WTC11 (cell line): ENCODE measurements at regions not wholly inside any gene's neighbourhood (a gene's known extent, or its start where the extent isn't known, plus 50 kb on each side); places are given as distances from the start of the nearest gene placed in this dataset.

ENCODE experiments used
- ATAC-seq: fragments of 200-7000 bp; cut with Tn5 transposase; 2 replicates; pipeline ENCODE4 v1.10.0; 2021; ENCODE audit warnings: mild to moderate bottlenecking, moderate library complexity
- CTCF ChIA-PET: fragments of 300-600 bp; sonication (Branson Sonifier 250); formaldehyde crosslinking; loops from one replicate; lab custom pipeline; 2021; ENCODE audit warnings: antibody characterized with exemption; lab: Charles Lee
- POLR2A ChIA-PET: fragments of 350-600 bp; sonication (Branson Sonifier 250); formaldehyde crosslinking; loops from one replicate; lab custom pipeline; 2021; ENCODE audit warnings: antibody characterized with exemption; lab: Charles Lee
- DNase-seq: peaks from one replicate; pipeline ENCODE4 v3.0.0; 2021; ENCODE audit warnings: low spot score
- H3K27ac Mint-ChIP-seq: 2 replicates; pipeline ENCODE4 v1.8.0; 2021; ENCODE audit warnings: mixed read lengths
- H3K27me3 Mint-ChIP-seq: 2 replicates; pipeline ENCODE4 v1.8.0; 2021; ENCODE audit warnings: low read depth, mild to moderate bottlenecking, moderate library complexity, mixed read lengths
- H3K36me3 Mint-ChIP-seq: 2 replicates; pipeline ENCODE4 v1.8.0; 2021; ENCODE audit warnings: mixed read lengths
- H3K4me1 Mint-ChIP-seq: 2 replicates; pipeline ENCODE4 v1.8.0; 2022; ENCODE audit warnings: mixed read lengths
- H3K4me3 Mint-ChIP-seq: 2 replicates; pipeline ENCODE4 v1.8.0; 2021; ENCODE audit warnings: mild to moderate bottlenecking, moderate library complexity, mixed read lengths
- H3K9me3 Mint-ChIP-seq: 2 replicates; pipeline ENCODE4 v1.8.0; 2021; ENCODE audit warnings: mixed read lengths
- CREB1 ChIP-seq: sonication (generic); formaldehyde crosslinking; IDR thresholded peaks from 2 replicates; pipeline ENCODE4 v1.8.0; 2023; ENCODE audit warnings: mild to moderate bottlenecking, missing genetic modification reagents
- ELF4 ChIP-seq: sonication (generic); formaldehyde crosslinking; IDR thresholded peaks from 2 replicates; pipeline ENCODE4 v1.8.1; 2022; ENCODE audit warnings: low read depth, mild to moderate bottlenecking, moderate library complexity, missing genetic modification reagents
- ETV6 ChIP-seq: sonication (generic); formaldehyde crosslinking; IDR thresholded peaks from 2 replicates; pipeline ENCODE4 v1.8.1; 2022; ENCODE audit warnings: mild to moderate bottlenecking, missing genetic modification reagents
- FOXJ3 ChIP-seq: sonication (generic); formaldehyde crosslinking; IDR thresholded peaks from 2 replicates; pipeline ENCODE4 v1.9.0; 2021; ENCODE audit warnings: missing genetic modification reagents, mild to moderate bottlenecking, borderline replicate concordance
- GRHL2 ChIP-seq: fragments of 250-450 bp; sonication (Bioruptor Pico); IDR thresholded peaks from 2 replicates; pipeline ENCODE4 v1.8.0; 2022; ENCODE audit warnings: mild to moderate bottlenecking, moderate library complexity; ENCODE audit not compliant: insufficient replicate concordance, severe bottlenecking
- JAZF1 ChIP-seq: fragments of 250-450 bp; sonication (Bioruptor Pico); IDR thresholded peaks from 2 replicates; pipeline ENCODE4 v1.9.0; 2021; ENCODE audit warnings: moderate library complexity, mild to moderate bottlenecking, inconsistent platforms
- JUN ChIP-seq: sonication (generic); formaldehyde crosslinking; IDR thresholded peaks from 2 replicates; pipeline ENCODE4 v1.8.0; 2023; ENCODE audit warnings: mild to moderate bottlenecking, missing genetic modification reagents
- KAT7 ChIP-seq: sonication (generic); formaldehyde crosslinking; IDR thresholded peaks from 2 replicates; pipeline ENCODE4 v1.8.1; 2023; ENCODE audit warnings: missing genetic modification reagents, mild to moderate bottlenecking, borderline replicate concordance
- NFE2L1 ChIP-seq: sonication (generic); formaldehyde crosslinking; IDR thresholded peaks from 2 replicates; pipeline ENCODE4 v1.8.1; 2023; ENCODE audit warnings: missing genetic modification reagents
- NFYB ChIP-seq: sonication (generic); formaldehyde crosslinking; conservative IDR thresholded peaks from 2 replicates; pipeline ENCODE4 v1.8.0; 2022; ENCODE audit warnings: low read depth, missing genetic modification reagents
- SMAD3 ChIP-seq: sonication (generic); formaldehyde crosslinking; IDR thresholded peaks from 2 replicates; pipeline ENCODE4 v1.8.0; 2022; ENCODE audit warnings: missing genetic modification reagents, mild to moderate bottlenecking, borderline replicate concordance
- TEAD1 ChIP-seq: sonication (generic); formaldehyde crosslinking; IDR thresholded peaks from 2 replicates; pipeline ENCODE4 v1.8.0; 2022; ENCODE audit warnings: mild to moderate bottlenecking, missing genetic modification reagents
- ZNF121 ChIP-seq: sonication (generic); formaldehyde crosslinking; IDR thresholded peaks from 2 replicates; pipeline ENCODE4 v1.8.0; 2023; ENCODE audit warnings: missing genetic modification reagents
- ZNF396 ChIP-seq: fragments of 250-450 bp; sonication (Bioruptor Pico); IDR thresholded peaks from 2 replicates; pipeline ENCODE4 v1.8.0; 2021; ENCODE audit warnings: mild to moderate bottlenecking, moderate library complexity, borderline replicate concordance
- TF ChIP-seq, protein P1 (sequence below): sonication (generic); formaldehyde crosslinking; IDR thresholded peaks from 2 replicates; pipeline ENCODE4 v1.8.1; 2023; ENCODE audit warnings: mild to moderate bottlenecking, missing genetic modification reagents, borderline replicate concordance
- TF ChIP-seq, protein P2 (sequence below): sonication (generic); formaldehyde crosslinking; IDR thresholded peaks from 2 replicates; pipeline ENCODE4 v1.8.0; 2023; ENCODE audit warnings: mild to moderate bottlenecking, missing genetic modification reagents
- TF ChIP-seq, protein P3 (sequence below): sonication (generic); formaldehyde crosslinking; IDR thresholded peaks from 2 replicates; pipeline ENCODE4 v1.8.0; 2022; ENCODE audit warnings: mild to moderate bottlenecking, missing genetic modification reagents
- TF ChIP-seq, protein P4 (sequence below): sonication (generic); formaldehyde crosslinking; IDR thresholded peaks from 2 replicates; pipeline ENCODE4 v1.8.1; 2022; ENCODE audit warnings: mild to moderate bottlenecking, moderate library complexity, missing genetic modification reagents

DNA sequence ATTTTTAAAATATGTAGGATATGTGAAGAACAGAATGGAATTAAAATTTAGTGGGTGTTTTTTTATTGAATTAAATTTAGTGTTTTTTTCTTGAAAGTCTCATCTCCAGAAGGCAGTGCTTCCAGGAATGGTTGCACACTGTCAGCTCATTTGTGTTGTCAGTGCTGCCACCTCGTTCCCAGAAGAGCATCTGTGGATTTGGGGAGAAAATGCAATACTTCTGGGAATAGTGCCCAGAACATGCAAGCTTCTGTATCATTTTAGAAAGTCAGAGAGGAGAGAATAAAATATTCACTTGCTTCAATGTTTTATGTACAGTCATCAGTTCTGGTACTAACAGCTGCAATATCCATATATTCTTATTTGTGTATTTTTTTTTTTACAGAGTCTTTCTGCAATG is 608.8 kb downstream of the PCDH7 start (continued):
- TF ChIP-seq, protein P1, sequence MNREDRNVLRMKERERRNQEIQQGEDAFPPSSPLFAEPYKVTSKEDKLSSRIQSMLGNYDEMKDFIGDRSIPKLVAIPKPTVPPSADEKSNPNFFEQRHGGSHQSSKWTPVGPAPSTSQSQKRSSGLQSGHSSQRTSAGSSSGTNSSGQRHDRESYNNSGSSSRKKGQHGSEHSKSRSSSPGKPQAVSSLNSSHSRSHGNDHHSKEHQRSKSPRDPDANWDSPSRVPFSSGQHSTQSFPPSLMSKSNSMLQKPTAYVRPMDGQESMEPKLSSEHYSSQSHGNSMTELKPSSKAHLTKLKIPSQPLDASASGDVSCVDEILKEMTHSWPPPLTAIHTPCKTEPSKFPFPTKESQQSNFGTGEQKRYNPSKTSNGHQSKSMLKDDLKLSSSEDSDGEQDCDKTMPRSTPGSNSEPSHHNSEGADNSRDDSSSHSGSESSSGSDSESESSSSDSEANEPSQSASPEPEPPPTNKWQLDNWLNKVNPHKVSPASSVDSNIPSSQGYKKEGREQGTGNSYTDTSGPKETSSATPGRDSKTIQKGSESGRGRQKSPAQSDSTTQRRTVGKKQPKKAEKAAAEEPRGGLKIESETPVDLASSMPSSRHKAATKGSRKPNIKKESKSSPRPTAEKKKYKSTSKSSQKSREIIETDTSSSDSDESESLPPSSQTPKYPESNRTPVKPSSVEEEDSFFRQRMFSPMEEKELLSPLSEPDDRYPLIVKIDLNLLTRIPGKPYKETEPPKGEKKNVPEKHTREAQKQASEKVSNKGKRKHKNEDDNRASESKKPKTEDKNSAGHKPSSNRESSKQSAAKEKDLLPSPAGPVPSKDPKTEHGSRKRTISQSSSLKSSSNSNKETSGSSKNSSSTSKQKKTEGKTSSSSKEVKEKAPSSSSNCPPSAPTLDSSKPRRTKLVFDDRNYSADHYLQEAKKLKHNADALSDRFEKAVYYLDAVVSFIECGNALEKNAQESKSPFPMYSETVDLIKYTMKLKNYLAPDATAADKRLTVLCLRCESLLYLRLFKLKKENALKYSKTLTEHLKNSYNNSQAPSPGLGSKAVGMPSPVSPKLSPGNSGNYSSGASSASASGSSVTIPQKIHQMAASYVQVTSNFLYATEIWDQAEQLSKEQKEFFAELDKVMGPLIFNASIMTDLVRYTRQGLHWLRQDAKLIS (CRISPR knock-in tag), result no peak
- TF ChIP-seq CREB1 (CRISPR knock-in tag) (no peak), KAT7 (CRISPR knock-in tag) (no peak), NFE2L1 (no peak), JUN (CRISPR knock-in tag) (no peak)

DNA sequence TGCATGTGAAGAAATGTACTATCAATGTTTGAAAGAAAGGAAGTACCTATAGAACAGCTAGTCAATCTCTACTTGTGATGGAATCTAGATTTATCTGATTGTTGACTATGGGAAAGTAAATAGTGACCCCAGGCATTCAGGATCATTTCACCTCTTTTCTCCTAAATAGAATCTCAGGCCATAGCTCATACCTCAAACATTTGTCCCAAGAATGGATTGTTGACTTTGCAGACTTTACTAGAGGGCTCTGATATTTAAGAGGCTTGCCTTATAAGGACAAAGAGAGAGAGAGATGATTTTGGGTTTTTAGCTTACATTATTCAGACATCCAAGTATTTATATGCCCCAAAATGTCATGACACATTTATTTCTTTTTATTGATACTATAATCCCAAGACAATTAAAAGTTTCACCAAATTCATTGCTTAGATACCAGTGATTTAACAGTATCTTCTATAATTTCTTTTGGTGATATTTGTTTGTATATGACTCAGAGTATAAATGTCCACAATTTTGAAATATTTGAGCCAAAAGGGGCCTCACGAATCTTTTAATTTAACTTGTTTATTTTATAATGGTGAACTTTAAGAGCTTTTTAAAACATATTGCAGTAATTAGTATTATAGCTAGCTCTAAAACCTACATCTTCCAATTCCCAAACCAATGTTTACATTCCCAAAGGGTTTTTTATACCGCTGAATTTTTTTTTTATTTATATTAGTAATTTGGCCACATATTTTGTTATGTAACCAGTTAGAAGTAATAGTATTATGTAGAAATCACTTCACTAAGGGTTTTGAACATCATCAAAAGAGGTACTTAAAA is 614.1 kb downstream of the PCDH7 start:
- DNase-seq (no peak), ATAC-seq (no peak)
- Mint-ChIP-seq H3K9me3 (no peaks in the 10 kb centered on the region), H3K4me3 (no peak overlapping the region), H3K4me1 (peaks cover 12% of the 10 kb centered on the region), H3K27ac (no peak overlapping the region), H3K36me3 (no peaks in the 10 kb centered on the region), H3K27me3 (no peaks in the 10 kb centered on the region)
- CTCF ChIA-PET, result no interaction called here
- POLR2A ChIA-PET, result no interaction called here
- TF ChIP-seq NFYB (CRISPR knock-in tag) (no peak), JUN (CRISPR knock-in tag) (no peak), ZNF396 (no peak), JAZF1 (CRISPR knock-in tag) (no peak), ELF4 (CRISPR knock-in tag) (no peak), GRHL2 (CRISPR knock-in tag) (no peak), NFE2L1 (no peak), ZNF121 (CRISPR knock-in tag) (no peak), FOXJ3 (CRISPR knock-in tag) (no peak), ETV6 (no peak), SMAD3 (CRISPR knock-in tag) (no peak), TEAD1 (no peak)
- TF ChIP-seq, protein P2, sequence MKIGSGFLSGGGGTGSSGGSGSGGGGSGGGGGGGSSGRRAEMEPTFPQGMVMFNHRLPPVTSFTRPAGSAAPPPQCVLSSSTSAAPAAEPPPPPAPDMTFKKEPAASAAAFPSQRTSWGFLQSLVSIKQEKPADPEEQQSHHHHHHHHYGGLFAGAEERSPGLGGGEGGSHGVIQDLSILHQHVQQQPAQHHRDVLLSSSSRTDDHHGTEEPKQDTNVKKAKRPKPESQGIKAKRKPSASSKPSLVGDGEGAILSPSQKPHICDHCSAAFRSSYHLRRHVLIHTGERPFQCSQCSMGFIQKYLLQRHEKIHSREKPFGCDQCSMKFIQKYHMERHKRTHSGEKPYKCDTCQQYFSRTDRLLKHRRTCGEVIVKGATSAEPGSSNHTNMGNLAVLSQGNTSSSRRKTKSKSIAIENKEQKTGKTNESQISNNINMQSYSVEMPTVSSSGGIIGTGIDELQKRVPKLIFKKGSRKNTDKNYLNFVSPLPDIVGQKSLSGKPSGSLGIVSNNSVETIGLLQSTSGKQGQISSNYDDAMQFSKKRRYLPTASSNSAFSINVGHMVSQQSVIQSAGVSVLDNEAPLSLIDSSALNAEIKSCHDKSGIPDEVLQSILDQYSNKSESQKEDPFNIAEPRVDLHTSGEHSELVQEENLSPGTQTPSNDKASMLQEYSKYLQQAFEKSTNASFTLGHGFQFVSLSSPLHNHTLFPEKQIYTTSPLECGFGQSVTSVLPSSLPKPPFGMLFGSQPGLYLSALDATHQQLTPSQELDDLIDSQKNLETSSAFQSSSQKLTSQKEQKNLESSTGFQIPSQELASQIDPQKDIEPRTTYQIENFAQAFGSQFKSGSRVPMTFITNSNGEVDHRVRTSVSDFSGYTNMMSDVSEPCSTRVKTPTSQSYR (CRISPR knock-in tag), result no peak
- TF ChIP-seq, protein P3, sequence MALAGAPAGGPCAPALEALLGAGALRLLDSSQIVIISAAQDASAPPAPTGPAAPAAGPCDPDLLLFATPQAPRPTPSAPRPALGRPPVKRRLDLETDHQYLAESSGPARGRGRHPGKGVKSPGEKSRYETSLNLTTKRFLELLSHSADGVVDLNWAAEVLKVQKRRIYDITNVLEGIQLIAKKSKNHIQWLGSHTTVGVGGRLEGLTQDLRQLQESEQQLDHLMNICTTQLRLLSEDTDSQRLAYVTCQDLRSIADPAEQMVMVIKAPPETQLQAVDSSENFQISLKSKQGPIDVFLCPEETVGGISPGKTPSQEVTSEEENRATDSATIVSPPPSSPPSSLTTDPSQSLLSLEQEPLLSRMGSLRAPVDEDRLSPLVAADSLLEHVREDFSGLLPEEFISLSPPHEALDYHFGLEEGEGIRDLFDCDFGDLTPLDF (CRISPR knock-in tag), result no peak
- TF ChIP-seq, protein P4, sequence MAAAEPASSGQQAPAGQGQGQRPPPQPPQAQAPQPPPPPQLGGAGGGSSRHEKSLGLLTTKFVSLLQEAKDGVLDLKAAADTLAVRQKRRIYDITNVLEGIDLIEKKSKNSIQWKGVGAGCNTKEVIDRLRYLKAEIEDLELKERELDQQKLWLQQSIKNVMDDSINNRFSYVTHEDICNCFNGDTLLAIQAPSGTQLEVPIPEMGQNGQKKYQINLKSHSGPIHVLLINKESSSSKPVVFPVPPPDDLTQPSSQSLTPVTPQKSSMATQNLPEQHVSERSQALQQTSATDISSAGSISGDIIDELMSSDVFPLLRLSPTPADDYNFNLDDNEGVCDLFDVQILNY, result no peak
